Neural progenitor cell (in vitro differentiated cells): ENCODE measurements at regions not wholly inside any gene's neighbourhood (a gene's known extent, or its start where the extent isn't known, plus 50 kb on each side); places are given as distances from the start of the nearest gene placed in this dataset.

ENCODE experiments used
- DNase-seq: peaks from one replicate; pipeline ENCODE4 v3.0.0-alpha.2; 2016; ENCODE audit warnings: low spot score
- H2AFZ ChIP-seq: fragments of 200-600 bp; sonication (generic); replicated peaks from 2 replicates; pipeline ENCODE4 v1.6.1; 2016; ENCODE audit warnings: antibody characterized with exemption
- H3F3A ChIP-seq: fragments of 200-600 bp; sonication (generic); 2 replicates; pipeline ENCODE4 v1.6.1; 2016; ENCODE audit warnings: antibody characterized with exemption, low read depth
- H3K27ac ChIP-seq: fragments of 200-600 bp; sonication (generic); 2 replicates; pipeline ENCODE4 v1.5.1; 2016; ENCODE audit warnings: mild to moderate bottlenecking
- H3K27me3 ChIP-seq: fragments of 200-600 bp; sonication (generic); 2 replicates; pipeline ENCODE4 v1.6.1; 2016; ENCODE audit warnings: mild to moderate bottlenecking, moderate library complexity
- H3K36me3 ChIP-seq: fragments of 200-600 bp; sonication (generic); 2 replicates; pipeline ENCODE4 v1.5.1; 2016
- H3K4me1 ChIP-seq: fragments of 200-600 bp; sonication (generic); 2 replicates; pipeline ENCODE4 v1.6.1; 2016; ENCODE audit warnings: mixed run types
- H3K4me2 ChIP-seq: fragments of 200-600 bp; sonication (generic); 2 replicates; pipeline ENCODE4 v1.6.1; 2016
- H3K4me3 ChIP-seq: fragments of 200-600 bp; sonication (generic); 2 replicates; pipeline ENCODE4 v1.5.1; 2016
- H3K79me2 ChIP-seq: fragments of 200-600 bp; sonication (generic); 2 replicates; pipeline ENCODE4 v1.6.1; 2016; ENCODE audit warnings: low read depth
- H3K9ac ChIP-seq: fragments of 200-600 bp; sonication (generic); 2 replicates; pipeline ENCODE4 v1.6.1; 2016
- H3K9me3 ChIP-seq: fragments of 200-600 bp; sonication (generic); 2 replicates; pipeline ENCODE4 v1.5.1; 2016; ENCODE audit warnings: low read depth
- H4K20me1 ChIP-seq: fragments of 200-600 bp; sonication (generic); 2 replicates; pipeline ENCODE4 v1.6.1; 2016; ENCODE audit warnings: low read depth
- H3K27ac Mint-ChIP-seq: 3 replicates; pipeline ENCODE4 v1.8.0; 2021; ENCODE audit warnings: mixed read lengths
- H3K27me3 Mint-ChIP-seq: 2 replicates; pipeline ENCODE4 v1.8.0; 2022; ENCODE audit warnings: low read depth, mild to moderate bottlenecking, inconsistent platforms, moderate library complexity, mixed read lengths; ENCODE audit not compliant: insufficient read depth
- H3K36me3 Mint-ChIP-seq: 3 replicates; pipeline ENCODE4 v1.8.0; 2021; ENCODE audit warnings: mixed read lengths
- H3K4me1 Mint-ChIP-seq: 3 replicates; pipeline ENCODE4 v1.8.0; 2021; ENCODE audit warnings: mixed read lengths
- H3K4me3 Mint-ChIP-seq: 3 replicates; pipeline ENCODE4 v1.8.0; 2021; ENCODE audit warnings: mild to moderate bottlenecking, moderate library complexity, mixed read lengths
- H3K9me3 Mint-ChIP-seq: 3 replicates; pipeline ENCODE4 v1.8.0; 2020; ENCODE audit warnings: mixed read lengths
- EZH2 ChIP-seq: fragments of 200-600 bp; sonication (generic); IDR thresholded peaks from 2 replicates; pipeline ENCODE4 v1.6.1; 2017; ENCODE audit warnings: antibody characterized with exemption, mild to moderate bottlenecking, moderate library complexity
- EZH2phosphoT487 ChIP-seq: fragments of 200-600 bp; sonication (generic); IDR thresholded peaks from 2 replicates; pipeline ENCODE4 v1.6.1; 2017; ENCODE audit warnings: antibody characterized with exemption
- TF ChIP-seq, protein P1 (sequence below): fragments of 200-600 bp; sonication (generic); IDR thresholded peaks from 2 replicates; pipeline ENCODE4 v1.5.1; 2017; ENCODE audit warnings: antibody characterized with exemption, mild to moderate bottlenecking

DNA sequence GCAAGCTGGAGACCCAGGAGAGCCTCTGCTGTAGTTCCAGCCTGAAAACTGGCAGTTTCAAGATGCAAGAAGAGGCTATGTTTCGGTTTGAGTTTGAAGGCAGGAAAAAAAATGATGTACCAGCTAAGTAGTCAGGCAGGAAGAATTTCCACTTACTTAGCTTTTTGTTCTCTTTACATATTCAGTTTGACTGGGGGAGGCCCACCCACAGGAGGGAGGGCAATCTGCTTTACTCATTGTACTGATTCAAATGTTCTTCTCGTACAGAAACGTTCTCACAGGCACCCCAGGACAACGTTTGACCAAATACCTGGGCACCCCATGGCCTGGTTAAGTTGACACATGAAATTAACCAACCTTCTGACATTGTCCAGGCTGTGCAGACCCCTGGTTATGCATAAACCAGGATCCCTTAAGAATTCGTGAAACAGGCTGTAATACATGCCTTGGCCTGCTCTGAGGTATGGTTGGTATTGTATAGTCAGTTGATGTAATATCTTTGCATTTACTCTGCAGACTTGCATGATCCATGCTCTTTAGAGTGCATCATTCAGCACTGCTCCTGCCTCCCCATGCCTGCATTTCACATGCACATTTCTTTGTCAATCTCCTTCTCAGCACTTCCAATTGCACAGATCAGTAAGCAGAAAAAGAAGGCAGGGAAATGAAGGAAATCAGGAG, 687.1 kb downstream of the TAF11L14 start:
- Histone ChIP-seq H3K27me3 (no peaks in the 10 kb centered on the region), H3K27ac (no peak overlapping the region), H3K9me3 (no peaks in the 10 kb centered on the region), H3K4me1 (no peaks in the 10 kb centered on the region), H3K9ac (no peak overlapping the region), H4K20me1 (no peaks in the 10 kb centered on the region), H3K79me2 (no peaks in the 10 kb centered on the region), H2AFZ (no peak overlapping the region), H3K4me2 (no peak overlapping the region), H3K4me3 (no peak overlapping the region), H3F3A (no peaks in the 10 kb centered on the region), H3K36me3 (no peaks in the 10 kb centered on the region)
- Mint-ChIP-seq H3K4me1 (peaks cover 6% of the 10 kb centered on the region), H3K4me3 (no peak overlapping the region), H3K27me3 (no peaks in the 10 kb centered on the region), H3K9me3 (peaks cover 6% of the 10 kb centered on the region), H3K27ac (no peak overlapping the region), H3K36me3 (no peaks in the 10 kb centered on the region)
- TF ChIP-seq EZH2 = no peak
- TF ChIP-seq, protein P1, sequence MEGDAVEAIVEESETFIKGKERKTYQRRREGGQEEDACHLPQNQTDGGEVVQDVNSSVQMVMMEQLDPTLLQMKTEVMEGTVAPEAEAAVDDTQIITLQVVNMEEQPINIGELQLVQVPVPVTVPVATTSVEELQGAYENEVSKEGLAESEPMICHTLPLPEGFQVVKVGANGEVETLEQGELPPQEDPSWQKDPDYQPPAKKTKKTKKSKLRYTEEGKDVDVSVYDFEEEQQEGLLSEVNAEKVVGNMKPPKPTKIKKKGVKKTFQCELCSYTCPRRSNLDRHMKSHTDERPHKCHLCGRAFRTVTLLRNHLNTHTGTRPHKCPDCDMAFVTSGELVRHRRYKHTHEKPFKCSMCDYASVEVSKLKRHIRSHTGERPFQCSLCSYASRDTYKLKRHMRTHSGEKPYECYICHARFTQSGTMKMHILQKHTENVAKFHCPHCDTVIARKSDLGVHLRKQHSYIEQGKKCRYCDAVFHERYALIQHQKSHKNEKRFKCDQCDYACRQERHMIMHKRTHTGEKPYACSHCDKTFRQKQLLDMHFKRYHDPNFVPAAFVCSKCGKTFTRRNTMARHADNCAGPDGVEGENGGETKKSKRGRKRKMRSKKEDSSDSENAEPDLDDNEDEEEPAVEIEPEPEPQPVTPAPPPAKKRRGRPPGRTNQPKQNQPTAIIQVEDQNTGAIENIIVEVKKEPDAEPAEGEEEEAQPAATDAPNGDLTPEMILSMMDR = no peak
- no peak for TF ChIP-seq EZH2phosphoT487
- no peak for DNase-seq

DNA sequence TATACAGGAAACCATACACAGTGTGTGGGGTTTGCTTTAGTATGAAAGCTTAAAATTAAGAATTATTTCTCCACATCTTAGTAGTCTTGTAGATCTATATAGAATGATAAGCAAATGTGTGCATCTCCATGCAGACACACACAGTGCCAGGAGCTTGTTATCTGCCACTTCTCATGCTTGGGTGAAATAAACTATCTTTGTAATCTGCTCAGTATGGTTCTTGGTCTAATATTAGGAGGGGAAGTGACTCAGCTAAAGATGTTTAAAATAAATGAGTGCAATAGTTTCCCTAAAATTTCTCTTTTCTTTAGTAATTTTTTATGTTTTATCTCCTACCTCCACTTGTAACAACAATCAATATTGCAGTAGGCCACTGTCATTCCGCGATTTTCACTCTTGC, 689.6 kb downstream of the TAF11L14 start:
- H3K27me3 Mint-ChIP-seq = no peaks in the 10 kb centered on the region
- no peak overlapping the region for H3K27ac Mint-ChIP-seq
- no peak overlapping the region for H3K4me3 ChIP-seq
- TF ChIP-seq EZH2 (no peak), EZH2phosphoT487 (no peak)
- TF ChIP-seq, protein P1 = no peak
- H3K36me3 Mint-ChIP-seq = no peaks in the 10 kb centered on the region
- no peak overlapping the region for H3K9ac ChIP-seq
- H3K9me3 Mint-ChIP-seq = peaks cover 6% of the 10 kb centered on the region
- no peaks in the 10 kb centered on the region for H3K79me2 ChIP-seq
- no peaks in the 10 kb centered on the region for H3K36me3 ChIP-seq
- no peak overlapping the region for H3K4me3 Mint-ChIP-seq
- no peaks in the 10 kb centered on the region for H3K4me1 ChIP-seq
- H2AFZ ChIP-seq = no peak overlapping the region
- H3F3A ChIP-seq = no peaks in the 10 kb centered on the region
- H4K20me1 ChIP-seq = no peaks in the 10 kb centered on the region
- no peak for DNase-seq
- H3K4me2 ChIP-seq = no peak overlapping the region
- H3K4me1 Mint-ChIP-seq = peaks cover 6% of the 10 kb centered on the region
- H3K9me3 ChIP-seq = no peaks in the 10 kb centered on the region
- H3K27ac ChIP-seq = no peak overlapping the region
- no peaks in the 10 kb centered on the region for H3K27me3 ChIP-seq

DNA sequence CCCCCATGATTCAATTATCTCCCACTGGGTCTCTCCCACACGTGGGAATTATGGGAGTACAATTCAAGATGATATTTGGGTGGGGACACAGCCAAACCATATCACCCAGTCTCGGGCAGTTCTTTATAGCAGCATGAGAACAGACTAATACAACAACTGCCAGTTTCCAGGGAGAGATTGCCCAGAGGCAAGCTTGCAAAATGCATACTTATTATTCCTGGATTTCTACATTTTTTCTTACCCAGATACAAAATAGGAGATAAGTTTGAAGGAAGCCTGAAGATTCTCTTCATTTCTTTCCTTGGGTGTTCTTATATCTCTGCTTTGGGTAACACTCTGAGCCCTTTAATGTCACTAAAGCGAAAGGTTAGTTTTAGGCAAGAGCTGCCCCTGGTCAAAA, 691.2 kb downstream of the TAF11L14 start:
- no peak overlapping the region for H3K27ac Mint-ChIP-seq
- no peaks in the 10 kb centered on the region for H3K79me2 ChIP-seq
- H3K9me3 Mint-ChIP-seq = peaks cover 6% of the 10 kb centered on the region
- no peaks in the 10 kb centered on the region for H4K20me1 ChIP-seq
- no peak overlapping the region for H3K4me2 ChIP-seq
- H3K4me1 Mint-ChIP-seq = peaks cover 20% of the 10 kb centered on the region
- no peaks in the 10 kb centered on the region for H3K27me3 ChIP-seq
- DNase-seq = no peak
- peaks cover 6% of the 10 kb centered on the region for H3K4me1 ChIP-seq
- H3K9ac ChIP-seq = no peak overlapping the region
- no peaks in the 10 kb centered on the region for H3K36me3 ChIP-seq
- no peak overlapping the region for H3K27ac ChIP-seq
- H3K27me3 Mint-ChIP-seq = no peaks in the 10 kb centered on the region
- TF ChIP-seq EZH2phosphoT487 = no peak
- TF ChIP-seq, protein P1 = no peak
- TF ChIP-seq EZH2 = no peak
- H3K4me3 ChIP-seq = no peak overlapping the region
- no peak overlapping the region for H3K4me3 Mint-ChIP-seq
- H3K36me3 Mint-ChIP-seq = no peaks in the 10 kb centered on the region
- H3K9me3 ChIP-seq = no peaks in the 10 kb centered on the region
- no peak overlapping the region for H2AFZ ChIP-seq
- no peaks in the 10 kb centered on the region for H3F3A ChIP-seq
